Kidney glomerular epithelial cell (primary cell): ENCODE measurements at regions not wholly inside any gene's neighbourhood (a gene's known extent, or its start where the extent isn't known, plus 50 kb on each side); places are given as distances from the start of the nearest gene placed in this dataset.

ENCODE experiments used
- DNase-seq: peaks from one replicate; lab custom pipeline; 2025; lab: John Stamatoyannopoulos, UW

DNA sequence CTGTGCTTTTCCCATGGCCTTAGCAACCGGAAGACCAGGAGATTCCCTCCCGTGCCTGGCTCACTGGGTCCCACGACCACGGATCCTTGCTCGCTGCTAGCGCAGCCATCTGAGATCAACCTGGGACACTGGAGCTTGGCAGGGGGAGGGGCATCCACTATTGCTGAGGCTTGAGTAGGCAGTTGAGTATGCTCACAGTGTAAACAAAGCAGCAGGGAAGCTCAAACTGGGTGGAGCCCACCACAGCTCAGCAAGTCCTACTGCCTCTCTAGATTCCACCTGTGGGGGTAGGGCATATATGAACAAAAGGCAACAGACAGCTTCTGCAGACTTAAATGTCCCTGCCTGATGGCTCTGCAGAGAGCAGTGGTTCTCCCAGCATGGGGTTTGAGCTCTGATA, 697.0 kb downstream of the SORCS1 start:
- no peak for DNase-seq

GRCh38 chr10:106457522-106457921, 707.0 kb downstream of the SORCS1 start:
- DNase-seq: no peak

GRCh38 chr10:106454233-106454632, 710.3 kb downstream of the SORCS1 start:
- DNase-seq: no peak

DNA sequence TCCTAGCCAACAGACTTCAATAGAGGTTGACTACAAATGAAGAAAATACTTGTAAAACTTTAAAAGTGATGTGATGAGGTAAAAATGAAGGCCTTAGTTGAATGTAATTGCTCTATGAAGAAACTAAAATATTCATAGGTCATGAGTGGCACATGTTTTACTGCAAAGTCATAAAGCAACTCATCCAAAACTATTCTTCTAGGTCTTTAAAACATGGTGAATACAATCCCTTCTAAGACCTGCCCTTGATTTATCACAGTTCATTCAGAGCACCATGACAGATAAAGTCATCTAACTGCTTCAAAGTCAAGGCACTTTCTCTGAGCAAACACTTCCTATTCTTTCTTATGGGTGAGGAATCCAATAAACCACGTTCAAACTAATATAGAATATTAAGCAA, 713.5 kb downstream of the SORCS1 start:
- no peak for DNase-seq

DNA sequence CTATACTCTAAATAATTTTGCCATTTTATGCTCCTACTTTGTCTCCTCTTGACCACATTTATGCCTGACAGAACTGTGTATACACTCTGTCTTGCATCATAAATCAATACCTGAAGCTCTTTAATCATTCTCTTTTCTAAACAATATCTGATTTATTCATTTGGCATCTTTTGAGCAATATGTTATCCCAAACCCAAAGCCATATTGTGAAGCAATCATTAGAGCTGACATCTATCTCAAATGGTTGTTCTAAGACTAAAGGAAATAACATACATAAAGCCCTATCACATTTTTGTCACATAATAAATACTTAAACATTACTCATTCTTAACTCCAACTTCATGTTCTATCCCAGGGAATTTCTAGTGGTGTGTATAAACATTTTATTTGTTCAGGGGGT, 717.6 kb downstream of the SORCS1 start:
- DNase-seq: no peak

GRCh38 chr10:106442223-106442622, 722.3 kb downstream of the SORCS1 start:
- DNase-seq: no peak

DNA sequence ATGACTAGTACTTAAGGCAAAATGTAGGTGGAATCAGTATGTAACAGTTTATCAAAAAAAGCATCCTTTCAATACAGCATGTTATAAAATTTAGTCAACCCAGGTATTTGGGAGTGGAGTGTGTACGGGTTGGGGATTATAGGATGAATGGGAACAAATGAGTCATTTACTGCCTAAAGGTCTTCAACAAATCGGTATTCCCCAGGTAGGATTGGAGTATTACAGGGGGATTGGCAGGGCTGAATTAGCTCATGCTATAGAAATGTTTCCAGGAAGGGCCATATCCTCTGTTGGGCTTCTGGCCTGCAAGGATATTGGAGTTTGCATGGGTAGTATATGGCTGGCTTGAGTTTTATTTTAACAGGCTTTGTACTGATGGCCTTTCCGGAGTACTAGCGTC, 723.7 kb downstream of the SORCS1 start:
- no peak for DNase-seq

DNA sequence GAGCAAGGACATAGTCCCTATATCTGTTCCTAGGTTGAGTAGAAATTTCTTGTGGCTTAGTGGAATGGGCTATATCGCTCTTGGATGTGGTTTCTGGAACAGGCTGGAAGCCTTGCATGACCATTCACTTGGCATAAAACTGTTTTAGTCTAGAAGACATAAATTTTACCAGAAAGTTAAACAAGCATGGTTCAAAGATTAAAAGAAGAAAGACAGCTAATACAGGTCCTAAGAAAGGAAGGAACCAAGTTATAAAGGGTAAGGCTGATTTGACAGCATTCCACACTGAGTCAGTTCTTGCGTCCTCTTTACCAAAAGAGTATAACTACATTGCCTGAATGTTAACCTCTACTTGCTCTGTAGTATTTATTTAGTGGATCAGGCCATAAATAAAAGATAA, 724.2 kb downstream of the SORCS1 start:
- no peak for DNase-seq

- no peak for DNase-seq
Measured at GRCh38 chr10:106439366-106439765, 725.1 kb downstream of the SORCS1 start.

DNA sequence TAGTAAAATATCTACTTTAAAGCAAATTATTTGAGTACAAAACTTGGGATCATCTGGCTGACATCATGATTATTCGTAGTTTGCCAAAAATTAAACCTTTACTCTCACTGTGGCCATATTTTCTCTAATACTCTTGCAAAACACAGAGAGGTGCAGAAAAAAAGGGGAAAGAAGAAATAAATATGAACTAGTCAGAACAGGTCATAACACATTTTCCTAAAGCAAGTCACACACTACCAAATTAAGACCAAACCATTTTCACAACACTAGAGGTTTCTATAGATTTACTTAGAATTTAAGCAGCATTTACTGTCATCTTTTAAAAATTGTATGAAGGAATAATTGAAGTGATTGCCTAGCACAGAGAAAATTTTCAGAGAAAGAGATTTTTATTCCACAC, 726.1 kb downstream of the SORCS1 start:
- no peak for DNase-seq

GRCh38 chr10:106436123-106436715, 728.3 kb downstream of the SORCS1 start:
- DNase-seq: no peak

GRCh38 chr10:106435081-106435480, 729.4 kb downstream of the SORCS1 start:
- DNase-seq: no peak

- DNase-seq: no peak
Measured at GRCh38 chr10:106424981-106425380, 739.5 kb downstream of the SORCS1 start.

DNA sequence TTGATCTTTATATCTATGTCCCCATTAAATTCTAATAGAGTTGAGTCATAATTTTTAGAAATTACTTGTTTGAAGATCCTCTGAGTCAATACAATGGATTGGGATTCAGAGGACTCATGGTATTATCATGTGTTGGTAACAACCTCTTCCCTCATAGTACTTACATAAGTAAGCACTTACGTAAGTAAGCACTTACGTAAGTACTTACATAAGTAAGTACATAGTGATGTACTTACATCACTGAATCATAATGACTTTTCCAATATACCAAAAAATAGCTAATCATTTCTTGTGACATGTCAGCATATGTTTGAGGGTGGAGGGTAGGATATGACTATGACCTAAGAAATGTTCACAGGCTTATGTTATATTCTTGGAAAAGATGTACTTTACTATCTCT, 740.5 kb downstream of the SORCS1 start:
- DNase-seq: no peak

DNA sequence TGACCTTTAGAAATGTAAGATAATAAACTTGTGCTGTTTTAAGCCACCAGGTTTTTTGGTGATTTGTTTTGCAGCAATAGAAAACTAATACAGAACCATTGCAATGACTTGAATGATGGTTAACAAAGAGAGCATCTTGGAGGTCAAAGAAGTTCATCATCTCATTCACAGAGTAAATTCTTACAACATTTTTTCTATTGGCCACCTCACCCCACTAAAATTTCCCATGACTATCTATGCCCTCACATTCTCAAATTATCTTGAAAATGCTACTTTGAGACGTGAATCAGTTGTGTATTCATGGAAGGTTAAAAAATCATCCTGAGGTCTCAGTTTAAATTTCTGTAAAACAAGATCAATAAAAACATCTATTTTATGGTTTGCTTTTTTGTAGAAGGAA, 754.2 kb downstream of the SORCS1 start:
- DNase-seq: no peak

GRCh38 chr10:106405141-106405540, 759.4 kb downstream of the SORCS1 start:
- DNase-seq: no peak

- DNase-seq: no peak
Measured at GRCh38 chr10:106402458-106402857, 762.0 kb downstream of the SORCS1 start.

GRCh38 chr10:106401967-106402366, 762.5 kb downstream of the SORCS1 start:
- DNase-seq: no peak

DNA sequence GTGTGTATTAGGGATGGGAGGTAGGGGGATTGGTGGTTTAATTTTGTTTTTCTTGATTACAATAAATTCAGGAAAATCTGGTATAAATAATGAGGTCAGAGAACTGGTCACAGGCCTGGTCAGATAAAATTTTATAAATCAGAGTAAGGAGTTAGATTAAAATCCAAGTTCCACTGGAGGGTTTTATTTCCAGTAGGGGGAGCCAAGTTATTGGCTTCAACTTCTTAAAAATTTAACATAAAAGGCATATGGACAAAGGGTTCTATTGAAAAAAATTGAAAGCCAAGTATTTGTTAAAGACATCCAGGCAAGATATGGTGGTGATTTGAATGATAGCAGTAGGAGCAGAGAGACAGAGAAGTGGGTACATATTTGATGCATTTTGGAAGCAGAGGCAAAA, 763.3 kb downstream of the SORCS1 start:
- no peak for DNase-seq

GRCh38 chr10:106399112-106399511, 765.4 kb downstream of the SORCS1 start:
- DNase-seq: no peak

- DNase-seq: no peak
Measured at GRCh38 chr10:106396192-106396591, 768.3 kb downstream of the SORCS1 start.

DNA sequence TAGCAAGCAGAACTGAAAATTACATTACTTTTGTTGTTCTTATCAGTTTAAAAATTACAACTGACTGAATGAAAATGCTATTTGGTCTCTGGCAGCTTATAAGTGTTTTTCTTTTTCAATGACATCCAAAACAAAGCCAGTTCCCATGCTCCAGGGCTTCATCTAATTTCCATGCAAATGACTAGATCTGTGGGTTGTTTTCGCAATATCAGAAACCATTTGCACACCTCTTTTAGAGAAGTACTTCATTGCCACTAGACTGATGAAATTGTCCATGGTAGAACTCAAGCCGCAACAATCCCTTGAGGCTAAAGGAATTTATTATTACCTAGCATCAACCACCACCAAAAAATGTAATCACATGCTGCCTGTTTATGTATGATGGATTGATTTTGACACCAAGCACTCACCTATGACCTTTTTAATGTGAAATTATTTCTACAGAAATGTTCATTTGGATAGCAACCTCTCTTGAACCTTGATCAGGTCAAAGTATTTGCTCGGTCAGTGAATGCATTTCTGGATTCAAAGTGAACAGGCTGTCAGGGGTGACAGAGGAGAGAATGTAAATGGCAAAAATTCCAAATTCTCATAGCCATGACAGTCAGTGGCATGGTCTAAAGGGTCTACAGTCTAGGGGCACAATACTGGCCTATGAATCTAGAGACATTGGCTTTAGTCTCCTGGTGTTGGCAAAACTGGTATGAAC, 769.3 kb downstream of the SORCS1 start:
- no peak for DNase-seq

DNA sequence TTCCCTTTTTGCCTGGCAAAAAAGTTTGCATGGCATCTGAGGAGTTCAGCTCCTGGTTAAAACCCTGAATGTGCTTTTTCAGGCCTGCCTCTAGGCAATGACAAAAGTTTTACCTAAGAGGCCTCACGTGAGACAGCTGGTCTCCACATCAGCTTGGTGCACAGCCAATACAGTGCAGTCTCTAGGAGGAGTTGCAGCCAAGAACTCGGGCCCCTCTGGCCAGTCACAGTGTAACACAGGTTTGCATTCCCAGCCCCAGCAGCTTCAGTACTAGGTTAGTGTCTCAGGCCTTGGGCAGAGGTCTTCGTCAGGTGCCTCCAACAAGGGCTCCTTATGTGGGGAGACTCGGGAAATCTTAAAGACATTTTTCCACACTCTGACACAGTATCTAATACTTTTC, 771.7 kb downstream of the SORCS1 start:
- DNase-seq: no peak

- no peak for DNase-seq
Measured at GRCh38 chr10:106387063-106387462, 777.4 kb downstream of the SORCS1 start.
